BE2C (cell line): ENCODE measurements at regions not wholly inside any gene's neighbourhood (a gene's known extent, or its start where the extent isn't known, plus 50 kb on each side); places are given as distances from the start of the nearest gene placed in this dataset.

Experiments used
- DNase-seq: peaks from one replicate; pipeline ENCODE4 v3.0.0-alpha.2; 2020
- H3K27me3 ChIP-seq: fragments of 250-450 bp; sonication (Bioruptor Pico); 2 replicates; pipeline ENCODE4 v1.5.1; 2020; ENCODE audit warnings: mild to moderate bottlenecking
- H3K36me3 ChIP-seq: fragments of 250-450 bp; sonication (Bioruptor Pico); 2 replicates; pipeline ENCODE4 v1.5.1; 2020; ENCODE audit warnings: mild to moderate bottlenecking
- H3K4me1 ChIP-seq: fragments of 250-450 bp; sonication (Bioruptor Pico); 2 replicates; pipeline ENCODE4 v1.5.1; 2020
- H3K4me3 ChIP-seq: 2 replicates; pipeline ENCODE4 v1.5.1; 2011; ENCODE audit warnings: low read depth, low read length
- H3K9me3 ChIP-seq: fragments of 250-450 bp; sonication (Bioruptor Pico); 2 replicates; pipeline ENCODE4 v1.5.1; 2020
- CTCF ChIP-seq: IDR thresholded peaks from 2 replicates; pipeline ENCODE4 v1.5.1; 2012; ENCODE audit warnings: mild to moderate bottlenecking, low read depth, low read length

DNA sequence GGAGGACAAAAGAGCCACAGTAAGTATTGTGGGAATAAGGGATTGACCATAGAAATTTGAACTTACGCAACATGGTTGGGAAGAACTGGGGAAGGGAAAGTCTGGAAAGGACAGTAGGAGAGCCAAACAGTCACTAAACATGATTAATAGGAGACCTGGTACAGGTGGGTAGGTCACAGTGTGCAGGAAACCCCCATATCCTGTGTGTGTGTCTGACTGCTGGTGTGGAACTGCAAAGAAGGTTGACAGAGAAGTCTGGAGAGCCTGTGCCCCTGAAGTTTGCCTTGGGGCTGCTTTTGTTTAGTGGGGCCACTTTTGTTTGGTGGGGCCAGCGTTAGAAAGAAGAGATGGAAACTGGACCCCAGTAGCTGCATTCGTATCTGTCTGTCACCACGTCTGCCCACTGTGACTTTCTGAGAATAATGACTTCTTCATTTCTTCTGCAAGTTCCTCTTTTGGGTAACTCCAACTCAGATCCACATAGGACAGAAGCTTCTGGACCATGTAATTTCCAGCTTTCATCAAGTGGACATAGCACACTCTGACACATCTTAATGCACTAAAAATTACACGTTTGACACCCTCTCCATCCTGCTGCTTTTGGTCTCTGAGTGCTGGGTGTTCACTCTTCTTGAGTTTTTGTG lies 126.8 kb upstream of the RAG2 start:
- H3K4me1 ChIP-seq: no peaks in the 10 kb centered on the region

GRCh38 chr11:36722421-36722820 lies 124.4 kb upstream of the RAG2 start:
- no peaks in the 10 kb centered on the region for H3K27me3 ChIP-seq
- DNase-seq: no peak
- no peak for TF ChIP-seq CTCF

More for the DNA sequence above, 126.8 kb upstream of the RAG2 start:
- TF ChIP-seq CTCF: no peak
- no peak for DNase-seq
- H3K36me3 ChIP-seq: no peaks in the 10 kb centered on the region
- no peaks in the 10 kb centered on the region for H3K27me3 ChIP-seq
- H3K9me3 ChIP-seq: no peaks in the 10 kb centered on the region
- no peak overlapping the region for H3K4me3 ChIP-seq

GRCh38 chr11:36719358-36720107 lies 121.5 kb upstream of the RAG2 start:
- H3K27me3 ChIP-seq: no peaks in the 10 kb centered on the region
- no peak for DNase-seq
- no peaks in the 10 kb centered on the region for H3K36me3 ChIP-seq
- H3K4me1 ChIP-seq: no peaks in the 10 kb centered on the region
- no peak overlapping the region for H3K4me3 ChIP-seq
- no peaks in the 10 kb centered on the region for H3K9me3 ChIP-seq
- TF ChIP-seq CTCF: no peak

More at GRCh38 chr11:36722421-36722820, 124.4 kb upstream of the RAG2 start:
- Histone ChIP-seq H3K4me1 (no peaks in the 10 kb centered on the region), H3K36me3 (no peaks in the 10 kb centered on the region), H3K4me3 (no peak overlapping the region), H3K9me3 (no peaks in the 10 kb centered on the region)

DNA sequence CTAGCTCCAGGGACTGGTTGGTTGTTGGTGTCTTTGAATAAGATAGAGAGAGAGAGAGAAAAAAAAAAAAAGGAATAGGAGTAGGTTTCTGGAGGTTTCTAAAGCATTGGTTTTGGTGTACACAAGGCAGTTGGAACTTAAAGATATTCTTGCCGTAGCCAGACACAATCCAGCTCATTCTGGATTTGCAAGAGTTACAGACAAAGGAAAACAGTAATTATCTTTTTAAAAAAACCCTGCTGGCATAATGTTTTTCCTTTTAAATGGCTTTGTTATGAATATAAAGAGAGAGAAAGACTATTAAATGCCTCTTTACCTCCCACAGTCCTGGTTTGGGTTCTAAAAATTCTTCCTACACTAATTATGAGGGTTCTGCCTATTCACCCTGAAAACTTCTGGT lies 120.4 kb upstream of the RAG2 start:
- H3K4me3 ChIP-seq: no peak overlapping the region
- no peak for TF ChIP-seq CTCF
- no peak for DNase-seq
- H3K9me3 ChIP-seq: no peaks in the 10 kb centered on the region
- H3K27me3 ChIP-seq: no peaks in the 10 kb centered on the region
- no peaks in the 10 kb centered on the region for H3K4me1 ChIP-seq
- H3K36me3 ChIP-seq: no peaks in the 10 kb centered on the region

DNA sequence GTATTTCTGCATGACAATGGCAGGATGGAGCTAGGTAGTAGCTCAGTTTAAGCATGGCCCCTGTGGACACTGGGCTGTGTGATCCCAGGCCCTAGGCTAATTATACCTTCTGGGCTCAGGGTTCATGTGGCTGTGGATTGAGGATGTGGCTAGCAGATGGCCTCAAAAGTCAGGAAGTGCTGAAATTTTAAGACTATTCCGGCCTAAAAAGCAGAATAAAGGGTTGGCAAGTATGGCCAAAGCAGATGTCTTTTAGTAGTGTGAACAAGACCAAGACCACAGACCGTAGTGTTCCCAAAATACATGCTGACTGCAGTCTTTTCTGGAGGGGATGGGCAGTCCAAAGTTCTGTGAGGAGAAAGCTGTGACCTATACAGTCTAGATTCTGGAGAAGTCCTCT lies 115.7 kb upstream of the RAG2 start:
- no peaks in the 10 kb centered on the region for H3K4me1 ChIP-seq
- DNase-seq: no peak
- no peak overlapping the region for H3K4me3 ChIP-seq
- no peaks in the 10 kb centered on the region for H3K27me3 ChIP-seq
- no peak for TF ChIP-seq CTCF
- H3K36me3 ChIP-seq: no peaks in the 10 kb centered on the region
- H3K9me3 ChIP-seq: no peaks in the 10 kb centered on the region
